ENCODE measurements at regions not wholly inside any gene's neighbourhood (a gene's known extent, or its start where the extent isn't known, plus 50 kb on each side); places are given as distances from the start of the nearest gene placed in this dataset.

- no peak for DNase-seq (ENCODE audit: extremely low read depth, low read depth)
- TF ChIP-seq CTCF (IDR thresholded peaks at IDR 0.05; ENCODE audit: low read depth, low read length), result no peak
Observed at GRCh38 chr10:118234683-118235082, 107.4 kb downstream of the FAM204A start.

GRCh38 chr10:118220346-118220850 is 121.7 kb downstream of the FAM204A start:
- TF ChIP-seq CTCF (IDR thresholded peaks at IDR 0.05; ENCODE audit: low read depth, low read length), result no peak
- no peak for DNase-seq (ENCODE audit: extremely low read depth, low read depth)

- no peak for DNase-seq (ENCODE audit: extremely low read depth, low read depth)
- no peak for TF ChIP-seq CTCF (IDR thresholded peaks at IDR 0.05; ENCODE audit: low read depth, low read length)
Observed at GRCh38 chr10:118218562-118218961, 123.6 kb downstream of the FAM204A start.

- DNase-seq (ENCODE audit: extremely low read depth, low read depth), result no peak
- TF ChIP-seq CTCF (IDR thresholded peaks at IDR 0.05; ENCODE audit: low read depth, low read length), result no peak
Observed at GRCh38 chr10:118216571-118217170, 125.5 kb downstream of the FAM204A start.

GRCh38 chr10:118216020-118216419 is 126.1 kb downstream of the FAM204A start:
- no peak for DNase-seq (ENCODE audit: extremely low read depth, low read depth)
- no peak for TF ChIP-seq CTCF (IDR thresholded peaks at IDR 0.05; ENCODE audit: low read depth, low read length)

- no peak for TF ChIP-seq CTCF (IDR thresholded peaks at IDR 0.05; ENCODE audit: low read depth, low read length)
- DNase-seq (ENCODE audit: extremely low read depth, low read depth), result no peak
Observed at GRCh38 chr10:118214776-118215175, 127.3 kb downstream of the FAM204A start.

GRCh38 chr10:118213436-118213835 is 128.7 kb downstream of the FAM204A start:
- no peak for DNase-seq (ENCODE audit: extremely low read depth, low read depth)
- no peak for TF ChIP-seq CTCF (IDR thresholded peaks at IDR 0.05; ENCODE audit: low read depth, low read length)
